ENCODE measurements at regions not wholly inside any gene's neighbourhood (a gene's known extent, or its start where the extent isn't known, plus 50 kb on each side); places are given as distances from the start of the nearest gene placed in this dataset.

DNA sequence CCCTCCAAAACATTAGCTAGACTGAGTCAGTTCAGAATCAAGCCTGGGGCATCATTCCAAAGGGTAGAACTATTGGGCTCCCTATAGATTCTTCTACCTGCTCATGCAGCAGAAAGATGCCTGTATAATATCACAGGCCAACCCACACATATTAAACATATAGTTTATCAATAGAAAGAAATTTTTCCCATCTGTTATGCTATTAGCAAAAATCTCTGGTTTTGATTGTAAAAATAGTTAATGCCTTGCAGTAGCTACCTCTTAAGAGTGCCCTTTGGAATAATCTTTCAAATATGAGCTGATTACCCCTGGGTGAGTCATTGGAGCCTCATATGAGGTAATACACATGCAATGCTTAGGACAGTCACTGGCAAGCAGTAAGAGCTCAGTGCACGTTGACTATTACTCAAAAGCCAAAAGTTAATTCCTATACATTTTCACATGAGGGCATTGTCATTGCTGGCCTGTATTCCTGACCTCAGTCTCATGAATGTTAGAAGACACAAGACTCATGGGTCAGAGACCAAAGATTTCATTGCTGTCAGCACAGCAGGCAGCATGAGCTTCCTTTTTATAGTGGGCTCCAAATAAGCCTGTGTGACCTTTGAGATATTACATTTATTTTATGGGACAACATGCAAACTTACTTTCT is 180.0 kb downstream of the FGFR2 start:
- TF ChIP-seq POLR2A (IDR thresholded peaks at IDR 0.05) (no peak), EP300 (IDR thresholded peaks at IDR 0.05) (no peak)
- TF ChIP-seq, protein P1, sequence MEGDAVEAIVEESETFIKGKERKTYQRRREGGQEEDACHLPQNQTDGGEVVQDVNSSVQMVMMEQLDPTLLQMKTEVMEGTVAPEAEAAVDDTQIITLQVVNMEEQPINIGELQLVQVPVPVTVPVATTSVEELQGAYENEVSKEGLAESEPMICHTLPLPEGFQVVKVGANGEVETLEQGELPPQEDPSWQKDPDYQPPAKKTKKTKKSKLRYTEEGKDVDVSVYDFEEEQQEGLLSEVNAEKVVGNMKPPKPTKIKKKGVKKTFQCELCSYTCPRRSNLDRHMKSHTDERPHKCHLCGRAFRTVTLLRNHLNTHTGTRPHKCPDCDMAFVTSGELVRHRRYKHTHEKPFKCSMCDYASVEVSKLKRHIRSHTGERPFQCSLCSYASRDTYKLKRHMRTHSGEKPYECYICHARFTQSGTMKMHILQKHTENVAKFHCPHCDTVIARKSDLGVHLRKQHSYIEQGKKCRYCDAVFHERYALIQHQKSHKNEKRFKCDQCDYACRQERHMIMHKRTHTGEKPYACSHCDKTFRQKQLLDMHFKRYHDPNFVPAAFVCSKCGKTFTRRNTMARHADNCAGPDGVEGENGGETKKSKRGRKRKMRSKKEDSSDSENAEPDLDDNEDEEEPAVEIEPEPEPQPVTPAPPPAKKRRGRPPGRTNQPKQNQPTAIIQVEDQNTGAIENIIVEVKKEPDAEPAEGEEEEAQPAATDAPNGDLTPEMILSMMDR (IDR thresholded peaks at IDR 0.05), result no peak

All from stomach (tissue), 4 donors.